ENCODE measurements at regions not wholly inside any gene's neighbourhood (a gene's known extent, or its start where the extent isn't known, plus 50 kb on each side); places are given as distances from the start of the nearest gene placed in this dataset.

DNA sequence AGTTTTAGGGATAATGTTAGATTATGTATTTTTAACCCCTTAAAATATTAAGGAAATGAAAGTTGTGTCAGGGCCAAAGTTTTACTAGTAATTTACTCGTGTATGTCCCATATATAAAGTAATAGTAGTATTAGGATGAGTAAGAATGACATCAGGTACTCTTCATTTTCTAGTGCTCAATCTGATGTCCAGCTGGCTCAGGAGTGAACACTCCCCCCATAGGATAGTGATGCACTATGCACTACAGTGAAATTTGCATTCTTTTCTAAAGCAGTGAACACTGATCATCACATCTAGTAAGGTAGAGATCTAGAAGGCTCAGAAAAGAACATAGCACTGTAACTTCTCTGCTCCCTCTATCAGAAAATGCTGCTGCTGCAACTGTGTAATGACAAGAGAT is 409.7 kb downstream of the GLUD2 start:
- DNase-seq (ENCODE audit: low read depth, low spot score): no peak

GRCh38 chrX:121479406-121479805 is 432.0 kb downstream of the GLUD2 start:
- Histone ChIP-seq H3K27ac (ENCODE audit: control insufficient read depth, insufficient read depth, low read length) (no peak overlapping the region), H3K27me3 (ENCODE audit: control insufficient read depth, extremely low read depth, insufficient read depth, low read length) (no peaks in the 10 kb centered on the region), H3K9ac (ENCODE audit: control insufficient read depth, extremely low read depth, insufficient read depth, low read length) (no peak overlapping the region), H3K9me3 (ENCODE audit: control insufficient read depth, low read depth, low read length) (no peaks in the 10 kb centered on the region), H3K36me3 (ENCODE audit: control insufficient read depth in 2 of 2, extremely low read depth in 1 of 2, insufficient read depth in 2 of 2, low read length in 2 of 2) (no peaks in the 10 kb centered on the region), H2AFZ (ENCODE audit: control insufficient read depth, low read length) (no peak overlapping the region), H4K20me1 (ENCODE audit: control insufficient read depth, extremely low read depth, insufficient read depth, low read length) (no peaks in the 10 kb centered on the region), H3K9me1 (ENCODE audit: control insufficient read depth, extremely low read depth, insufficient read depth, low read length) (no peaks in the 10 kb centered on the region), H3K4me2 (ENCODE audit: control insufficient read depth, extremely low read depth, insufficient read depth, low read depth, low read length) (no peak overlapping the region), H3K4me1 (ENCODE audit: control insufficient read depth, extremely low read depth, insufficient read depth, low read length) (no peaks in the 10 kb centered on the region), H3K79me2 (ENCODE audit: control insufficient read depth, insufficient read depth, low read length) (no peaks in the 10 kb centered on the region), H3K4me3 (ENCODE audit: control insufficient read depth in 2 of 3, extremely low read depth in 1 of 3, insufficient read depth in 2 of 3, low read depth in 1 of 3, low read length in 3 of 3) (no peak overlapping the region)
- dilution Hi-C loops (cut with MboI; ENCODE audit: extremely low pct_ligation_motif_present, low sequenced_read_pairs): no loop called here
- TF ChIP-seq, protein P1, sequence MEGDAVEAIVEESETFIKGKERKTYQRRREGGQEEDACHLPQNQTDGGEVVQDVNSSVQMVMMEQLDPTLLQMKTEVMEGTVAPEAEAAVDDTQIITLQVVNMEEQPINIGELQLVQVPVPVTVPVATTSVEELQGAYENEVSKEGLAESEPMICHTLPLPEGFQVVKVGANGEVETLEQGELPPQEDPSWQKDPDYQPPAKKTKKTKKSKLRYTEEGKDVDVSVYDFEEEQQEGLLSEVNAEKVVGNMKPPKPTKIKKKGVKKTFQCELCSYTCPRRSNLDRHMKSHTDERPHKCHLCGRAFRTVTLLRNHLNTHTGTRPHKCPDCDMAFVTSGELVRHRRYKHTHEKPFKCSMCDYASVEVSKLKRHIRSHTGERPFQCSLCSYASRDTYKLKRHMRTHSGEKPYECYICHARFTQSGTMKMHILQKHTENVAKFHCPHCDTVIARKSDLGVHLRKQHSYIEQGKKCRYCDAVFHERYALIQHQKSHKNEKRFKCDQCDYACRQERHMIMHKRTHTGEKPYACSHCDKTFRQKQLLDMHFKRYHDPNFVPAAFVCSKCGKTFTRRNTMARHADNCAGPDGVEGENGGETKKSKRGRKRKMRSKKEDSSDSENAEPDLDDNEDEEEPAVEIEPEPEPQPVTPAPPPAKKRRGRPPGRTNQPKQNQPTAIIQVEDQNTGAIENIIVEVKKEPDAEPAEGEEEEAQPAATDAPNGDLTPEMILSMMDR (optimal IDR thresholded peaks at IDR 0.05 in 1 of 3, IDR thresholded peaks at IDR 0.05 in 1 of 3, conservative IDR thresholded peaks at IDR 0.05 in 1 of 3; ENCODE audit: extremely low read depth in 1 of 3, insufficient read depth in 2 of 3, low read length in 3 of 3): no peak
- TF ChIP-seq EZH2 (IDR thresholded peaks at IDR 0.05; ENCODE audit: low read length): no peak
- DNase-seq (ENCODE audit: low read depth, low spot score) (no peak), FAIRE-seq (no peak)

More for the DNA sequence above, 409.7 kb downstream of the GLUD2 start:
- no peak overlapping the region for H3K4me2 ChIP-seq (ENCODE audit: control insufficient read depth, extremely low read depth, insufficient read depth, low read depth, low read length)
- no peaks in the 10 kb centered on the region for H3K9me3 ChIP-seq (ENCODE audit: control insufficient read depth, low read depth, low read length)
- no peaks in the 10 kb centered on the region for H3K79me2 ChIP-seq (ENCODE audit: control insufficient read depth, insufficient read depth, low read length)
- FAIRE-seq: no peak
- H3K27me3 ChIP-seq (ENCODE audit: control insufficient read depth, extremely low read depth, insufficient read depth, low read length): no peaks in the 10 kb centered on the region
- H3K4me1 ChIP-seq (ENCODE audit: control insufficient read depth, extremely low read depth, insufficient read depth, low read length): no peaks in the 10 kb centered on the region
- no peaks in the 10 kb centered on the region for H3K36me3 ChIP-seq (ENCODE audit: control insufficient read depth in 2 of 2, extremely low read depth in 1 of 2, insufficient read depth in 2 of 2, low read length in 2 of 2)
- no peak overlapping the region for H3K4me3 ChIP-seq (ENCODE audit: control insufficient read depth in 2 of 3, extremely low read depth in 1 of 3, insufficient read depth in 2 of 3, low read depth in 1 of 3, low read length in 3 of 3)
- H2AFZ ChIP-seq (ENCODE audit: control insufficient read depth, low read length): no peak overlapping the region
- no peaks in the 10 kb centered on the region for H4K20me1 ChIP-seq (ENCODE audit: control insufficient read depth, extremely low read depth, insufficient read depth, low read length)
- H3K9ac ChIP-seq (ENCODE audit: control insufficient read depth, extremely low read depth, insufficient read depth, low read length): no peak overlapping the region
- H3K9me1 ChIP-seq (ENCODE audit: control insufficient read depth, extremely low read depth, insufficient read depth, low read length): no peaks in the 10 kb centered on the region
- TF ChIP-seq EZH2 (IDR thresholded peaks at IDR 0.05; ENCODE audit: low read length): no peak
- TF ChIP-seq, protein P1 (optimal IDR thresholded peaks at IDR 0.05 in 1 of 3, IDR thresholded peaks at IDR 0.05 in 1 of 3, conservative IDR thresholded peaks at IDR 0.05 in 1 of 3; ENCODE audit: extremely low read depth in 1 of 3, insufficient read depth in 2 of 3, low read length in 3 of 3): no peak
- H3K27ac ChIP-seq (ENCODE audit: control insufficient read depth, insufficient read depth, low read length): no peak overlapping the region
- dilution Hi-C loops (cut with MboI; ENCODE audit: extremely low pct_ligation_motif_present, low sequenced_read_pairs): no loop called here

All from keratinocyte (primary cell).